ENCODE measurements at regions not wholly inside any gene's neighbourhood (a gene's known extent, or its start where the extent isn't known, plus 50 kb on each side); places are given as distances from the start of the nearest gene placed in this dataset.
"Not testable (repeated sequence)": the region's sequence is repeated elsewhere in the genome, so short reads cannot be mapped to it uniquely, and the experiment has no call there.

DNA sequence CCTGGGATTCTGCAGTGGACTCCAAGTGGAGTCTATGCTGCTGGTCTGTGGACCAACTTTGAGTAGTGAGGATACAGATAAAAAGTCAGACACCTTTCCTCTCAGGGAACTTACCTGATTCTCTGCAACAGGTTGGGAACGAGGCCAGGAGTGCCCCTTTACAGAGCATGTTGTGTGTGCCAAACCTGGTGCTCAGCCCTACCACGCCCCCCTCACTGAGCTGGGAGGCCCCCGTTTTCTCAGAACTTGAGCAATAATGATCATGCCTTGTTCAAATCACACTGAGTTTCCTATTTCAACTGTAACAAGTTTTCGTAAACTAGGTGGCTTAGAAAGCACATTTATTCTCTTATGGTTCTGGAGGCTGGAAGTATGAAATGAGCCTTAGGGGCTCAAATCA is 182.0 kb downstream of the COPRS start (continued):
- TF ChIP-seq, protein P1, sequence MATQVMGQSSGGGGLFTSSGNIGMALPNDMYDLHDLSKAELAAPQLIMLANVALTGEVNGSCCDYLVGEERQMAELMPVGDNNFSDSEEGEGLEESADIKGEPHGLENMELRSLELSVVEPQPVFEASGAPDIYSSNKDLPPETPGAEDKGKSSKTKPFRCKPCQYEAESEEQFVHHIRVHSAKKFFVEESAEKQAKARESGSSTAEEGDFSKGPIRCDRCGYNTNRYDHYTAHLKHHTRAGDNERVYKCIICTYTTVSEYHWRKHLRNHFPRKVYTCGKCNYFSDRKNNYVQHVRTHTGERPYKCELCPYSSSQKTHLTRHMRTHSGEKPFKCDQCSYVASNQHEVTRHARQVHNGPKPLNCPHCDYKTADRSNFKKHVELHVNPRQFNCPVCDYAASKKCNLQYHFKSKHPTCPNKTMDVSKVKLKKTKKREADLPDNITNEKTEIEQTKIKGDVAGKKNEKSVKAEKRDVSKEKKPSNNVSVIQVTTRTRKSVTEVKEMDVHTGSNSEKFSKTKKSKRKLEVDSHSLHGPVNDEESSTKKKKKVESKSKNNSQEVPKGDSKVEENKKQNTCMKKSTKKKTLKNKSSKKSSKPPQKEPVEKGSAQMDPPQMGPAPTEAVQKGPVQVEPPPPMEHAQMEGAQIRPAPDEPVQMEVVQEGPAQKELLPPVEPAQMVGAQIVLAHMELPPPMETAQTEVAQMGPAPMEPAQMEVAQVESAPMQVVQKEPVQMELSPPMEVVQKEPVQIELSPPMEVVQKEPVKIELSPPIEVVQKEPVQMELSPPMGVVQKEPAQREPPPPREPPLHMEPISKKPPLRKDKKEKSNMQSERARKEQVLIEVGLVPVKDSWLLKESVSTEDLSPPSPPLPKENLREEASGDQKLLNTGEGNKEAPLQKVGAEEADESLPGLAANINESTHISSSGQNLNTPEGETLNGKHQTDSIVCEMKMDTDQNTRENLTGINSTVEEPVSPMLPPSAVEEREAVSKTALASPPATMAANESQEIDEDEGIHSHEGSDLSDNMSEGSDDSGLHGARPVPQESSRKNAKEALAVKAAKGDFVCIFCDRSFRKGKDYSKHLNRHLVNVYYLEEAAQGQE (IDR thresholded peaks at IDR 0.05) = no peak

DNA sequence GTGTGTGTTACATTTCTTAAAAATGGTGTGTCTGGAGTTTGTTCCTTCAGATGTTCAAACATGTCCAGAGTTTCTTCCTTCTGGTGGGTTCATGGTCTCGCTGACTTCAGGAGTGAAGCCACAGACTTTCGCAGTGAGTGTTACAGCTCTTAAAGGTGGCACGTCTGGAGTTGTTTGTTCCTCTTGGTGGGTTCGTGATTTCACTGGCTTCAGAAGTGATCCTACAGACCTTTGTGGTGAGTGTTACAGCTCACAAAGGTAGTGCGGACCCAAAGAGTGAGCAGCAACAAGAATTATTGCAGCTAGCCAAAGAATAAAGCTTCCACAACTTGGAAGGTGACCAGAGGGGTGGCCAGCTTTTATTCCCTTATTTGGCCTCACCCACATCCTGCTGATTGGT is 183.7 kb downstream of the COPRS start:
- not testable (repeated sequence) for H3K9ac ChIP-seq (ENCODE audit: low read depth in 1 of 2, low read length in 2 of 2); DNase-seq (ENCODE audit: low spot score); H3K9me3 ChIP-seq (ENCODE audit: control insufficient read depth in 4 of 4, low read length in 3 of 4); H3K4me3 ChIP-seq (ENCODE audit: low read depth in 1 of 3, low read length in 3 of 3); H3K27me3 ChIP-seq (ENCODE audit: control insufficient read depth in 4 of 4, insufficient read depth in 4 of 4, low read length in 3 of 4); H3K4me1 ChIP-seq (ENCODE audit: control insufficient read depth in 4 of 4, insufficient read depth in 4 of 4, low read length in 3 of 4); H3K36me3 ChIP-seq (ENCODE audit: control insufficient read depth in 4 of 4, insufficient read depth in 3 of 4, low read depth in 1 of 4, low read length in 3 of 4); H3K27ac ChIP-seq (ENCODE audit: low read depth in 1 of 2, low read length in 2 of 2)
- 83% methylated on average over 5 of the region's 5 CpGs for WGBS

DNA sequence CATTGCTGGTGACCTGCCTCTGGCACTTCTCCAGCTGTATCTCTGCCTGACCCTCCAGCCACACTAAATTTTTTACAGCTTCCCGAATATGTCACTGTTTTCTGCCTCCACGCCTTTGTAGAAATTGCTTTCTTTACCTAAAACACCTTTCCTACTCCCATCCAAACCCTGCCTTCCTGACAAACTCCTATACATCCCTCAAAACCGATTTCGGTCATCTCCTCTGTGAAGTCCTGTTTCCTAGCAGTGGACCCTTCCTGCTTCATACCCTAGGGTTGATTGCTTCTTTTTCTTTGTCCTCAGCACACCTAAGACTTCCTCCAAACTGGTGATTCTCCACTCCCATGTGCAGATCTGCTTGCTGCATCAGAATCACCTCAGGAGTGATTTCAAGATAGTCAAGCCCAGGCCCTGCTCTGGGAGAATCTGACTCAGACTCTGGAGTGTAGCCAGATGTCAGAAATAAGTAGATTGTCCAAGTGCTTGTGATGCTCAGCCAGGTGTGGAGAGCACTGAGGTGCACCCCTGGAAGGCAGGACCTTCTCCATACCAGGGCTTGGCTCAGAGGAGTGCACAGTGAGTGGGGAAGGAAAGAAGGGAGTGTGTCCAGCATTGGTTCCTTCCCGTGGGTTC is 184.2 kb downstream of the COPRS start:
- no peak for DNase-seq (ENCODE audit: low spot score)
- Histone ChIP-seq H3K27ac (ENCODE audit: low read depth in 1 of 2, low read length in 2 of 2) (no peak overlapping the region), H3K27me3 (ENCODE audit: control insufficient read depth in 4 of 4, insufficient read depth in 4 of 4, low read length in 3 of 4) (no peaks in the 10 kb centered on the region), H3K36me3 (ENCODE audit: control insufficient read depth in 4 of 4, insufficient read depth in 3 of 4, low read depth in 1 of 4, low read length in 3 of 4) (no peaks in the 10 kb centered on the region), H3K9ac (ENCODE audit: low read depth in 1 of 2, low read length in 2 of 2) (no peak overlapping the region), H3K9me3 (ENCODE audit: control insufficient read depth in 4 of 4, low read length in 3 of 4) (no peaks in the 10 kb centered on the region), H3K4me1 (ENCODE audit: control insufficient read depth in 4 of 4, insufficient read depth in 4 of 4, low read length in 3 of 4) (no peaks in the 10 kb centered on the region), H3K4me3 (ENCODE audit: low read depth in 1 of 3, low read length in 3 of 3) (no peak overlapping the region)
- TF ChIP-seq HNF4G (IDR thresholded peaks at IDR 0.05) = no peak
- 85% methylated on average over 5 of the region's 5 CpGs for WGBS

DNA sequence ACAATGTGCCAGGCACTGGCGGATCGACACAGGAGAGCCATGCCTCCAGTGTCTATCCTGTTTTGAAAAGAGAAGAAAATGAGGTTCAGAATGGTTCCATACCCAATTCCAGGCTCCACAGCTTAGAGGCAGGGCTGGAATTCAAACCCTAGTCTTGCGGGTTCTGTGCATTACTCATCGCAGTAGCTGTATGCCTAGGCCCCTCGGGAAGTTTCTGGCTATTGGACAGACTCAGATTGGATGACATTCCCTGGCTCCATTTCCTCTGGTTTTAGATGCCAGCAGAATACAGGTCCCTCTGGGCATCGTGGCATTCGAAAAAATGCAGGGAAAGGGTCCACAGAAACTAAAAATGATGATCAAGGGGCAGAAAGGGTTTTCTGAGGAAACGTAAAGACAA is 184.7 kb downstream of the COPRS start:
- 87% methylated on average over 8 of the region's 8 CpGs for WGBS
- H3K36me3 ChIP-seq (ENCODE audit: control insufficient read depth in 4 of 4, insufficient read depth in 3 of 4, low read depth in 1 of 4, low read length in 3 of 4) = no peaks in the 10 kb centered on the region
- DNase-seq (ENCODE audit: low spot score) = no peak
- H3K9ac ChIP-seq (ENCODE audit: low read depth in 1 of 2, low read length in 2 of 2) = no peak overlapping the region
- no peak overlapping the region for H3K27ac ChIP-seq (ENCODE audit: low read depth in 1 of 2, low read length in 2 of 2)
- H3K4me3 ChIP-seq (ENCODE audit: low read depth in 1 of 3, low read length in 3 of 3) = no peak overlapping the region
- no peaks in the 10 kb centered on the region for H3K9me3 ChIP-seq (ENCODE audit: control insufficient read depth in 4 of 4, low read length in 3 of 4)
- H3K27me3 ChIP-seq (ENCODE audit: control insufficient read depth in 4 of 4, insufficient read depth in 4 of 4, low read length in 3 of 4) = no peaks in the 10 kb centered on the region
- no peaks in the 10 kb centered on the region for H3K4me1 ChIP-seq (ENCODE audit: control insufficient read depth in 4 of 4, insufficient read depth in 4 of 4, low read length in 3 of 4)
- TF ChIP-seq FOXA1 (IDR thresholded peaks at IDR 0.05) (no peak), JUND (IDR thresholded peaks at IDR 0.05) (no peak), NR2F2 (IDR thresholded peaks at IDR 0.05) (no peak), RXRA (IDR thresholded peaks at IDR 0.05) (no peak), TAF1 (conservative IDR thresholded peaks at IDR 0.05) (no peak), SP1 (IDR thresholded peaks at IDR 0.05) (no peak)
- TF ChIP-seq, protein P1 (IDR thresholded peaks at IDR 0.05) = no peak
- TF ChIP-seq, protein P2, sequence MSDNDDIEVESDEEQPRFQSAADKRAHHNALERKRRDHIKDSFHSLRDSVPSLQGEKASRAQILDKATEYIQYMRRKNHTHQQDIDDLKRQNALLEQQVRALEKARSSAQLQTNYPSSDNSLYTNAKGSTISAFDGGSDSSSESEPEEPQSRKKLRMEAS (IDR thresholded peaks at IDR 0.05) = no peak
- TF ChIP-seq, protein P3, sequence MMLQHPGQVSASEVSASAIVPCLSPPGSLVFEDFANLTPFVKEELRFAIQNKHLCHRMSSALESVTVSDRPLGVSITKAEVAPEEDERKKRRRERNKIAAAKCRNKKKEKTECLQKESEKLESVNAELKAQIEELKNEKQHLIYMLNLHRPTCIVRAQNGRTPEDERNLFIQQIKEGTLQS (IDR thresholded peaks at IDR 0.05) = no peak
- TF ChIP-seq, protein P4, sequence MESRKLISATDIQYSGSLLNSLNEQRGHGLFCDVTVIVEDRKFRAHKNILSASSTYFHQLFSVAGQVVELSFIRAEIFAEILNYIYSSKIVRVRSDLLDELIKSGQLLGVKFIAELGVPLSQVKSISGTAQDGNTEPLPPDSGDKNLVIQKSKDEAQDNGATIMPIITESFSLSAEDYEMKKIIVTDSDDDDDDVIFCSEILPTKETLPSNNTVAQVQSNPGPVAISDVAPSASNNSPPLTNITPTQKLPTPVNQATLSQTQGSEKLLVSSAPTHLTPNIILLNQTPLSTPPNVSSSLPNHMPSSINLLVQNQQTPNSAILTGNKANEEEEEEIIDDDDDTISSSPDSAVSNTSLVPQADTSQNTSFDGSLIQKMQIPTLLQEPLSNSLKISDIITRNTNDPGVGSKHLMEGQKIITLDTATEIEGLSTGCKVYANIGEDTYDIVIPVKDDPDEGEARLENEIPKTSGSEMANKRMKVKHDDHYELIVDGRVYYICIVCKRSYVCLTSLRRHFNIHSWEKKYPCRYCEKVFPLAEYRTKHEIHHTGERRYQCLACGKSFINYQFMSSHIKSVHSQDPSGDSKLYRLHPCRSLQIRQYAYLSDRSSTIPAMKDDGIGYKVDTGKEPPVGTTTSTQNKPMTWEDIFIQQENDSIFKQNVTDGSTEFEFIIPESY (IDR thresholded peaks at IDR 0.05) = no peak

Data from liver (tissue), 7 donors.